Lower leg skin (tissue), 4 donors: ENCODE measurements at regions not wholly inside any gene's neighbourhood (a gene's known extent, or its start where the extent isn't known, plus 50 kb on each side); places are given as distances from the start of the nearest gene placed in this dataset.

Experiments
- DNase-seq, 2 donors: peaks; one replicate each; pipeline ENCODE4 v3.0.0-alpha.2; 2019; ENCODE audit warnings: low spot score in 2 of 2
- H3K4me3 ChIP-seq: fragments of 200-600 bp; sonication (generic); 2 replicates; pipeline ENCODE4 v1.5.1; 2017; ENCODE audit warnings: mild to moderate bottlenecking, low read depth; ENCODE audit not compliant: poor library complexity, severe bottlenecking
- CTCF ChIP-seq, 3 donors: fragments of 450-650 bp; IDR thresholded peaks; one replicate each; pipeline ENCODE4 v1.5.1; 2016; ENCODE audit warnings: antibody characterized with exemption in 3 of 3, mild to moderate bottlenecking in 3 of 3, moderate library complexity in 2 of 3
- POLR2A ChIP-seq, 2 donors: fragments of 450-650 bp; IDR thresholded peaks; one replicate each; pipeline ENCODE4 v1.6.1; 2016 to 2017; ENCODE audit warnings: antibody characterized with exemption in 2 of 2, mild to moderate bottlenecking in 1 of 2, moderate library complexity in 1 of 2
- WGBS, 2 donors: methylation state at CpG; one replicate each; pipeline ENCODE4 v1.1.5; 2018; 5-methylcytosine and 5-hydroxymethylcytosine counted together
- intact Hi-C: fragments of 100-400 bp; cut with DNase I; formaldehyde crosslinking; loops from one replicate; pipeline ENCODE4 v1.15.0; 2023; ENCODE audit warnings: low total_unique reads

GRCh38 chr6:51339108-51339507, 520.4 kb downstream of the TFAP2B start:
- TF ChIP-seq POLR2A (IDR thresholded peaks at IDR 0.05) (no peak), CTCF (IDR thresholded peaks at IDR 0.05) (no peak)
- no peak for DNase-seq
- H3K4me3 ChIP-seq: no peak overlapping the region
- intact Hi-C loops: no loop called here
- 83 to 87% methylated on average over 3 of the region's 3 CpGs for WGBS, 2 donors

- 34 to 37% methylated on average over 5 of the region's 5 CpGs for WGBS, 2 donors
- TF ChIP-seq POLR2A (IDR thresholded peaks at IDR 0.05) (no peak), CTCF (IDR thresholded peaks at IDR 0.05) (no peak)
- no peak overlapping the region for H3K4me3 ChIP-seq
- intact Hi-C loops: loop anchor here (10.0 kb wide), 1 partner anchor 525 kb away; the partner anchor contains the start of gene TFAP2B
- no peak for DNase-seq
These were observed 521.1 kb downstream of the TFAP2B start for GRCh38 chr6:51339728-51340127.

GRCh38 chr6:51342393-51342792, 523.7 kb downstream of the TFAP2B start:
- H3K4me3 ChIP-seq: no peak overlapping the region
- 76 to 78% methylated on average over 6 of the region's 6 CpGs for WGBS, 2 donors
- intact Hi-C loops: loop anchor here (10.0 kb wide), 1 partner anchor 528 kb away; the partner anchor contains the start of gene TFAP2B
- no peak for DNase-seq
- no peak for TF ChIP-seq CTCF (IDR thresholded peaks at IDR 0.05)
- no peak for TF ChIP-seq POLR2A (IDR thresholded peaks at IDR 0.05)

GRCh38 chr6:51349857-51350256, 531.2 kb downstream of the TFAP2B start:
- TF ChIP-seq CTCF (IDR thresholded peaks at IDR 0.05): no peak
- TF ChIP-seq POLR2A (IDR thresholded peaks at IDR 0.05): no peak
- no peak overlapping the region for H3K4me3 ChIP-seq
- DNase-seq: no peak
- WGBS, 2 donors: 68 to 71% methylated on average over 4 of the region's 4 CpGs
- intact Hi-C loops: loop anchor here (10.0 kb wide), 1 partner anchor 535 kb away; the partner anchor contains the start of gene TFAP2B

GRCh38 chr6:51350308-51350904, 531.7 kb downstream of the TFAP2B start:
- no peak overlapping the region for H3K4me3 ChIP-seq
- 79 to 82% methylated on average over 2 of the region's 2 CpGs for WGBS, 2 donors
- no peak for DNase-seq
- TF ChIP-seq CTCF (IDR thresholded peaks at IDR 0.05): no peak
- no peak for TF ChIP-seq POLR2A (IDR thresholded peaks at IDR 0.05)
- intact Hi-C loops: no loop called here

- no peak for DNase-seq
- WGBS, 2 donors: 58 to 71% methylated on average over 2 of the region's 2 CpGs
- intact Hi-C loops: no loop called here
- H3K4me3 ChIP-seq: no peak overlapping the region
- TF ChIP-seq CTCF (IDR thresholded peaks at IDR 0.05): no peak
- no peak for TF ChIP-seq POLR2A (IDR thresholded peaks at IDR 0.05)
These were observed 533.9 kb downstream of the TFAP2B start for GRCh38 chr6:51352506-51353029.
